AG09319 (cell line): ENCODE measurements at regions not wholly inside any gene's neighbourhood (a gene's known extent, or its start where the extent isn't known, plus 50 kb on each side); places are given as distances from the start of the nearest gene placed in this dataset.

Source experiments
- DNase-seq: peaks from one replicate; pipeline ENCODE4 v3.0.0-alpha.2; 2010; ENCODE audit warnings: low read depth; ENCODE audit errors: extremely low read depth
- TF ChIP-seq, protein P1 (sequence below): IDR thresholded peaks from 2 replicates; pipeline ENCODE4 v1.5.1; 2011; ENCODE audit warnings: low read depth, mild to moderate bottlenecking, inconsistent platforms, low read length, moderate library complexity

DNA sequence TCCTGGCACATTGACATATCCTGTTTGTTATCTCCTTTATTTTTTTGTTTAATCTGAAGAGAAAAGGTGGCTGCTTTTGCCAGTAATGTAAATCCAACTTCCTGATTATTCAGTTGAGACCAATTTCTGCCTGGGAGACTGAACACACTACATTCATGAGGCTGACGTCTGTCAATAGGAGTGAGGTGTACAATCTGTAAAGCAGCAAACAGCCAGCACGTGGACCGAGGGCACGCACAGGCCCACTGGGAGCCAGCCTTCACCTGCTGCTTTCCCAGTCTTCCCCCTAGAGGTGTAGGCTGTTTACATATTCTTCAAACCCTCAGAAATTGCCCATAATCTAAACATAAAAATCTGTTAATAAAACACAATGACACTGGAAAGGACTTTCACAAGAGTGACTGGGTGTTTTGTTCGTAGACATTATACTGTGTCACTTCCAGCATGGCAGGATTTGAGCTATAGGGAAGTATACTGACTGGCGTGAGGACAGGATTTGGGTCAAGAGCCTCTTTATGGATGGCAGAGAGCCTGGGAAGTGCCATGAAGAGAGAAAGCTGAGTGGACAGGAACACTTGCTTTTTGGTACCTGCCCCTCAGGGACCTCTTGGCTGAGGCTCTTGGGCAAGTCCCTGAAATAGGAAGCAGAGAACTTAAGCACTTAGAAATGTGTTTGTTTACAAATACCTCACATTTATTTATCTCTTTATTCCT, 552.9 kb upstream of the CAMK1G start:
- TF ChIP-seq, protein P1, sequence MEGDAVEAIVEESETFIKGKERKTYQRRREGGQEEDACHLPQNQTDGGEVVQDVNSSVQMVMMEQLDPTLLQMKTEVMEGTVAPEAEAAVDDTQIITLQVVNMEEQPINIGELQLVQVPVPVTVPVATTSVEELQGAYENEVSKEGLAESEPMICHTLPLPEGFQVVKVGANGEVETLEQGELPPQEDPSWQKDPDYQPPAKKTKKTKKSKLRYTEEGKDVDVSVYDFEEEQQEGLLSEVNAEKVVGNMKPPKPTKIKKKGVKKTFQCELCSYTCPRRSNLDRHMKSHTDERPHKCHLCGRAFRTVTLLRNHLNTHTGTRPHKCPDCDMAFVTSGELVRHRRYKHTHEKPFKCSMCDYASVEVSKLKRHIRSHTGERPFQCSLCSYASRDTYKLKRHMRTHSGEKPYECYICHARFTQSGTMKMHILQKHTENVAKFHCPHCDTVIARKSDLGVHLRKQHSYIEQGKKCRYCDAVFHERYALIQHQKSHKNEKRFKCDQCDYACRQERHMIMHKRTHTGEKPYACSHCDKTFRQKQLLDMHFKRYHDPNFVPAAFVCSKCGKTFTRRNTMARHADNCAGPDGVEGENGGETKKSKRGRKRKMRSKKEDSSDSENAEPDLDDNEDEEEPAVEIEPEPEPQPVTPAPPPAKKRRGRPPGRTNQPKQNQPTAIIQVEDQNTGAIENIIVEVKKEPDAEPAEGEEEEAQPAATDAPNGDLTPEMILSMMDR, result no peak
- no peak for DNase-seq

DNA sequence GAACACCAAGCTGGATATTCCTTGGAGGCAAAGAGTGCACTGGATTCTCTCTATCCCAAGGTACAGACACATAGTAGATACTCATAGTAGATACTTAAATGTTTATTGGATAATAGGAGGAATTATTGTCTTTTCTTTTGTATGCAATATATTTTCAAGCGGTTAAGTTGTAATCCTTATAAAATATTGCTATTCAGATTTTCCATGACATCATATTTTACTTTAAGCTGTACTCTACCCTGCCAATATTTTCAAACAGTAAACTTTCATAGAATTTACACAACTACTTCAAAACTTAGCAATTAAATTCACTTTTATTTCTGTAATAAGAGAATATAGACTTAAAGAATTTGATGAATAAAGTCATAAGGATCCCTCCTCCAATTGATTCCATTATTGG, 546.5 kb upstream of the CAMK1G start:
- TF ChIP-seq, protein P1, result no peak
- DNase-seq, result no peak

DNA sequence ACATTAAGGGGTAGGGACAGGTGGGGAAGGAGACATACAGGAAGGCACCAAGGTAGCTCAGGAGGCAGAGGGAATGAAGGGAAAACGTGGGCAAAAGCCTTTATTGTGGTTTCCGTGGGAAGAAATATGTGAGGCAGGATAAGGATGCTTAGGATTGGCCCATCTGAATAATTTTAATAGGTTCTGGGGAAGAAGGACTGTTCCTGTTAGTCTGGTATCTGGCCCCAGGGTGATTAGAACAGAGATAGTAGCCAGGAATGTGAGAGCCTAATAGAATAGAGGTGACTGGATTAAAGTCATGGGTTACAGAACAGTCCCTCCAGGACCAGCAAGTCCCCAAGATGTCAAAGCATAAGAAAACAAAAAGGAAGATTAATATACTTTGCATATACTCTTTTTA, 545.2 kb upstream of the CAMK1G start:
- TF ChIP-seq, protein P1, result no peak
- DNase-seq, result no peak

DNA sequence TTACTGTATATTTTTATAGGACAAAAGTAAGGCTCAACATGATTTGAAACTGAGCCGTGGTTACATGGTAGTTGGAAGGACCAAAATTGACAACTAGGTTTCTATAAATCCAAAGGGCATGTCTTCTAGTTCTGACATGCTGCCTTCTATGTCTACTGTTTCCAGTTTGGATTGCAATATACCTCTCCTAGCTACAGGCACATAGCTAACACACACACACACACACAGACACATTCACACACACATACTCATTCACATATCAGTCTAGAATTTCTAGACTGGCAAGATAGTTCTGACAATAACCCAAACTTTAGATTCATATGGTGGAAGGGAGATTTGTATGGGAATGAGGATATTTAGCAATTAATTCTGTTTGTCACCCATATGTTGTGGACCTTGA, 544.8 kb upstream of the CAMK1G start:
- TF ChIP-seq, protein P1, result no peak
- no peak for DNase-seq

DNA sequence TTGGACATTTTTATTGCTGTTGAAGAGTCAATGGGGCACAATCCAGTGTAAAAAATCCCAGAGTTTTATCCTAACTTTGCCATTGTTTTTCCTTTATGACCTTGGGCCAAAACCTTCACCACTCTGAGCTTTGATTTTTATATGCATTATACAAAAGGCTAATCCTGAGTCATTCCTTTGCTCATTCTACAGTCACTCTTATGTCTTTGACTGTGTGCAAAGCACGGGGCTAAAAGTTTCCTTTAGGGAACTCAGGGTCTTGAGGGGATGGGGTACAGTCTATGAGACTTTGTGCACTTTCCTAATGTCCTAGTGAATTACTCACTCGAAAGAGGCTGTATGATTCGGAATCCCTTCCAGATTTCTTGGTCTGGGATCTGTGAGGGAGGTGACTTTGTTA, 543.2 kb upstream of the CAMK1G start:
- TF ChIP-seq, protein P1, result no peak
- no peak for DNase-seq

DNA sequence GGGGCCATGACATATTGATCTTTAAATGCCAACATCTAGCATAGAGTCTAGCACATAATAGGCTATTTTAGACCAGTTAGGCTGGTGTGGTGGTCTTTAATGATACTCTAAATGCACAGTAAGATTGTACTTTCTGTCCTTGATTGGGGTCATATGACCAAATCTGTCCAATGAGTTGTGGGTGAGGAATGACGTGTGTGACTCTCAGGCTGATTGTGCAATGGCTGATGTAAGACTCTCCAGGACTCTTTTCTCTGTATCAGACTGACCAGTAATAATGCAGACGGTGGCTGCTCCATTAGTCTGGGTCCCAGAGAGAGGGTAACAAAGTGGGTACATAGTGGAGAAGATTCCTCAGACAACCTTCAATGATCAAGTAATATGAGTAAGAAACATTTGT, 541.6 kb upstream of the CAMK1G start:
- DNase-seq, result no peak
- TF ChIP-seq, protein P1, result no peak

DNA sequence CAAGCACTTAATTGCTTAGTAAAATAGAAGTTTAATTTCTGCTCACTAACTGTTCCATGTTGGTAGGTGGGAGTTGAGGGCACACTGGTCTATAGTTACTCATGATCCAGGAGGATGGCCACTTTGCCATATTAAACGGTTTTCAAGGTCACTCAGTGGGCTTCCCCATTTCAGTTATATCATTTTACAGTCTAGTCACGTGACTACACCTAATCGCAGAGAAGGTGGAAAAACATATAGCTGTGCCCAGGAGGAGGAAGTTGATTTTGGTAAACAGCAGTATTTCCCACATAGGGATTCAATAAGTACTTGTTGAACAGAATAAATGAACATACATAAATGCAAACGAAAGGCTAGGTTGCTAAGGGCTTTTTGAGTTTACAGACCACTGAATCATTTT, 541.1 kb upstream of the CAMK1G start:
- no peak for DNase-seq
- TF ChIP-seq, protein P1, result no peak
